ENCODE measurements at regions not wholly inside any gene's neighbourhood (a gene's known extent, or its start where the extent isn't known, plus 50 kb on each side); places are given as distances from the start of the nearest gene placed in this dataset.

GRCh38 chr21:35215870-35216269 is 166.8 kb upstream of the RUNX1 start:
- TF ChIP-seq CTCF (IDR thresholded peaks at IDR 0.05) (no peak), POLR2A (IDR thresholded peaks at IDR 0.05) (no peak)
